Dedifferentiated amniotic fluid mesenchymal stem cell (primary cell): ENCODE measurements at regions not wholly inside any gene's neighbourhood (a gene's known extent, or its start where the extent isn't known, plus 50 kb on each side); places are given as distances from the start of the nearest gene placed in this dataset.
"Not testable (repeated sequence)": the region's sequence is repeated elsewhere in the genome, so short reads cannot be mapped to it uniquely, and the experiment has no call there.

Source experiments
- DNase-seq: peaks from one replicate; pipeline ENCODE4 v3.0.0-alpha.2; 2016; ENCODE audit errors: extremely low spot score

- no peak for DNase-seq
Observed at GRCh38 chr3:23706111-23706510, 99.6 kb upstream of the UBE2E1 start.

- no peak for DNase-seq
Observed at GRCh38 chr3:23709987-23710386, 95.8 kb upstream of the UBE2E1 start.

GRCh38 chr3:23710555-23710954 is 95.2 kb upstream of the UBE2E1 start:
- DNase-seq = no peak

- DNase-seq = no peak
Observed at GRCh38 chr3:23711916-23712494, 93.8 kb upstream of the UBE2E1 start.

GRCh38 chr3:23712656-23713559 is 92.8 kb upstream of the UBE2E1 start:
- DNase-seq = peak; percentile 51

- no peak for DNase-seq
Observed at GRCh38 chr3:23713641-23714040, 92.1 kb upstream of the UBE2E1 start.

GRCh38 chr3:23720059-23720458 is 85.7 kb upstream of the UBE2E1 start:
- no peak for DNase-seq

GRCh38 chr3:23720885-23721284 is 84.9 kb upstream of the UBE2E1 start:
- no peak for DNase-seq

- no peak for DNase-seq
Observed at GRCh38 chr3:23723141-23723540, 82.6 kb upstream of the UBE2E1 start.

GRCh38 chr3:23723930-23724329 is 81.8 kb upstream of the UBE2E1 start:
- DNase-seq = no peak

- no peak for DNase-seq
Observed at GRCh38 chr3:23726811-23727548, 78.8 kb upstream of the UBE2E1 start.

GRCh38 chr3:23728601-23729117 is 77.1 kb upstream of the UBE2E1 start:
- DNase-seq = peak; percentile 61

GRCh38 chr3:23729362-23729761 is 76.4 kb upstream of the UBE2E1 start:
- not testable (repeated sequence) for DNase-seq

GRCh38 chr3:23734481-23734880 is 71.3 kb upstream of the UBE2E1 start:
- no peak for DNase-seq

GRCh38 chr3:23735062-23735461 is 70.7 kb upstream of the UBE2E1 start:
- DNase-seq = no peak

GRCh38 chr3:23735535-23736326 is 70.0 kb upstream of the UBE2E1 start:
- no peak for DNase-seq

GRCh38 chr3:23738944-23739343 is 66.8 kb upstream of the UBE2E1 start:
- DNase-seq = no peak

GRCh38 chr3:23739536-23739935 is 66.2 kb upstream of the UBE2E1 start:
- DNase-seq = peak; percentile 27

GRCh38 chr3:23740517-23740965 is 65.2 kb upstream of the UBE2E1 start:
- DNase-seq = no peak

- no peak for DNase-seq
Observed at GRCh38 chr3:23741036-23741706, 64.6 kb upstream of the UBE2E1 start.
